ENCODE measurements at regions not wholly inside any gene's neighbourhood (a gene's known extent, or its start where the extent isn't known, plus 50 kb on each side); places are given as distances from the start of the nearest gene placed in this dataset.
"Not testable (repeated sequence)": the region's sequence is repeated elsewhere in the genome, so short reads cannot be mapped to it uniquely, and the experiment has no call there.

DNA sequence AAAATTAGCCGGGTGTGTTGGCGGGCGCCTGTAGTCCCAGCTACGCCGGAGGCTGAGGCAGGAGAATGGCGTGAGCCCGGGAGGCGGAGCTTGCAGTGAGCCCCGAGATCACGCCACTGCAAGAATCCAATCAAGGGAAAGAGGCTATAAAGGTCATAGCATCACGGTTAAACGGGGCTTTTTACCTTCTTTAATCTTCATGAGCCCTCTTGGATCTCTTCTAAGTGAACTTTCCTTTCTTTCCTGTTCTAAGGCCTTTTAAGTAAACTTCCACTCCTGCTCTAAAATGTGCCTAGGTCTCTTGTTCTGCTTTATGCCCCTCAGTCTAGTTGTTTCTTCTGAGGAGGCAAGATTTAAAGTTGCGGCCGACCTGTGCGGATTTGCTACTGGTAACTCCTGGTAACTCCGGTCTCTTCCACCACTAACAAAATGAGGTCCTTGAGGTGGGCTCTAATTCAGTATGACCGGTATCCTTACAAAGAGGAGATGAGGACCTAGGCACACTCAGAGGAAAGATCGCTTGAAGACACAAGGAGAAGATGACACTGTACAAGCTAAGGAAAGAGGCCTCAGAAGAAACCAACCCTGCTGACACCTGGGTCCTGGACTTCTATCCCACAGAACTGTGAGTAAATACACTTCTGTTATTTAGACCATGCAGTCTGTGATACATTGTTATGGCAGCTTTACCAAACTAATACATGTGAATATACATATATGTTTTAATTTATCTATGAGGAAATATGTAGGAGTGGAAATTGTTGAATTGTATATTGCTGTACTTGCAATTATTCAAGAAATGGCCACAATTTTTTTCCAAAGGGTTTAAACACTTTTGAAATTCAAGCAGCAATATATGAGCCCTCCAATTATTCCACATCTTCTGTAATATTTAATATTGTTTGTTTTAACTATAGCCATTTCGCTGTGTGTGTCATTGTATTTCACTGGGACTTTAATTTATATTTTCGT is 331.5 kb upstream of the CNTNAP2 start:
- no peak for DNase-seq

DNA sequence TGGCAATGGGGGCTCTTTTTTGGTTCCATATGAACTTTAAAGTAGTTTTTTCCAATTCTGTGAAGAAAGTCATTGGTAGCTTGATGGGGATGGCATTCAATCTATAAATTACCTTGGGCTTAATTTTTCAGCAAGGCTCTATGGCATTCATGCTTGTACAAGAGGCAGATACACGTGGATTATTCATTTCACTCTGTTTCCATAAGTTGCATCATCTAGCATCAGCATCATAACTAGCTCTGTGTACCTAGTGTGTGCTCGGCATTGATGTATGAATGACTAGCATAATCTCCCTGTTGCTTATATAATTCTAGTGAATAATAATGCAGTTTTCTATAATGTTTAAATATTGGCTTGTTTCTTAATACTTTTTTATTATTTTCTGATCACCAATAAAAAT is 335.2 kb upstream of the CNTNAP2 start:
- DNase-seq = not testable (repeated sequence)

GRCh38 chr7:145779140-145779539 is 337.5 kb upstream of the CNTNAP2 start:
- no peak for DNase-seq

DNA sequence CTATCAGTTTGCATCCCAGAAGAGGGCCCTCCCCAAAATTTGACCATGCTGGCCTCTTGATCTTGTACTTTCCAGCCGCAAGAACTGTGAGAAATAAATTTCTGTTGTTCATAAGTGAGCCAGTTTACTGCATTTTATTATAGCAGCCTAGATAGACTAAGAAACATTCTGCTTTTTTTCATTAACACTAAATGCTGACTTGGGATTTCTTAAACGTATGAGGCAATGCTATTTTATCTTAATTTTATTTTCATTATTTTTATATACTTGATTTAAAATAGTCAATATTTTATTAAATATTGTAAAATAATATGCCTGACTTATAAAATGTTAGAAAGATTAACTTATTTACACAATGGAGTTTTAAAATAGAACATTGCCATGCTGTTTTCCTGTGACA is 341.8 kb upstream of the CNTNAP2 start:
- no peak for DNase-seq

DNA sequence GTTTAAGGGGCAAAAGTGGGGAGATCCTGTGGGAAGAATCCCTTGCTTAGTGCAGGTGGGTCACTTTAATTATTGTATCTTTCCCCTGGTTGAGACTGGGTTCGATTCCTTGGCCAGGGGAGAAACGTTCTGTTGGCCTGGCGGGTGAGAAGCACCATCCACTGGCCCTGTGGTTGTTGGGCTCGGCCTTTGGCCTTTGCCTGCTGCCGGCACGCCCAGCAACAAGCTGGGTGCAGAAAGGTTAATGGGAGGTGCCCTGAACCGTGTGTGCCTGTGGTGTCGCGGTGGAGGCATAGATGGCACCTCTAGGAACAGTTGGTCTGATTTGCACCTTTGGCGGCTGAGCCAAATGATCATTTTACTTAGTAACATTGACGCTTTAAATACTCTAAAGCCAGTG is 363.6 kb upstream of the CNTNAP2 start:
- DNase-seq = no peak

DNA sequence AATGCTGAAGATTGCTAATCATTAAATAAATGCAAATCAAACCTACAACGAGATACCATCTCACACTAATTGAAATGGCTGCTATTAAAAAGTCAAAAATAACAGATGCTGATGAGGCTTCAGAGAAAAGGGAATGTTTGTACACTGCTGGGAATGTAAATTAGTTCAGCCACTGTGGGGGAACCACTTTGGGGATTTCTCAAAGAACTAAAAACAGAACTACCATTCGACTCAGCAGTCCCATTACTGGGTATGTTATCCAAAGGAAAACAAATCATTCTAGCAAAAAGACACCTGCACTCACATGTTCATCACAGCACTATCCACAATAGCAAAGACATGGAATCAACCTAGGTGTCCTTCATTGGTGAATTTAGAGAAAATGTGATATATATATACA is 379.0 kb upstream of the CNTNAP2 start:
- no peak for DNase-seq

- no peak for DNase-seq
These were observed 381.5 kb upstream of the CNTNAP2 start for GRCh38 chr7:145735061-145735460.

DNA sequence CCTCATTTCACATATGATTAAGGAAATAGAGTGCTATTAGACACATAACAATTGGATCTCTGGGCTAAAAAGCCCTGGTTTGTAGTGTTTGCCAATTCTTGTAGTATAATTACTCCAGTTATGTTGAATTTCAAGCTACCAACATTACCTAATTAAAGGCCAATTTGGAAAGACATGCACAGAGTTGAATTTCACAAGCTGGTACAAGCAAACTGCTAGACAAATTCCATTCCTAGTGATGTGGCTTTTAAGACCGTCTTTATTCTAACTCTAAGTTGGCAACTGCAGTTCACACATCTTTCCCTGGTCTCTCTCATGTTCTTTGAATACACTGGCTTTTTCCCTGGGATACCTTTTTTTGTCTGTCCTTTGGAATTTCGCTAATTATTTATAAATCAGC is 384.1 kb upstream of the CNTNAP2 start:
- DNase-seq = no peak

GRCh38 chr7:145729691-145730090 is 386.9 kb upstream of the CNTNAP2 start:
- no peak for DNase-seq

DNA sequence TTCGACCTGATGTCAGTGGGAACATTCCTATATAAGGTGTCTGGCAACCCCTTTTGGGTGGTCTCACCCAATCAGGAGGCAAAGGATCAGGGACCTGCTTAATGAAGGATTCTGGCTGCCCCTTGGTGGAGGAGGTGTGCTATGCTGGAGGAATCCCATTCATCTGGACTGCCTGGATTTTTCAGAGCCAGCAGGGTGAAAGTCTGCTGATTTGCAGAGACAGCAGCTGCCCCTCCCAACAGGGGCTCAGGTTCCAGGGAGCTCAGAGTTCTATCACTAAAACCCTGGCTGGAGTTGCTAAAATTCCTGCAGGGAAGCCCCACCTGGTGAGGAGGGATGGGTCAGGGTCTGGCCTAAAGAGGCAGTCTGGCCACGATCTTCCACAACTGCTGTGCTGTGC is 398.5 kb upstream of the CNTNAP2 start:
- DNase-seq = no peak

GRCh38 chr7:145700488-145700887 is 416.1 kb upstream of the CNTNAP2 start:
- no peak for DNase-seq

DNA sequence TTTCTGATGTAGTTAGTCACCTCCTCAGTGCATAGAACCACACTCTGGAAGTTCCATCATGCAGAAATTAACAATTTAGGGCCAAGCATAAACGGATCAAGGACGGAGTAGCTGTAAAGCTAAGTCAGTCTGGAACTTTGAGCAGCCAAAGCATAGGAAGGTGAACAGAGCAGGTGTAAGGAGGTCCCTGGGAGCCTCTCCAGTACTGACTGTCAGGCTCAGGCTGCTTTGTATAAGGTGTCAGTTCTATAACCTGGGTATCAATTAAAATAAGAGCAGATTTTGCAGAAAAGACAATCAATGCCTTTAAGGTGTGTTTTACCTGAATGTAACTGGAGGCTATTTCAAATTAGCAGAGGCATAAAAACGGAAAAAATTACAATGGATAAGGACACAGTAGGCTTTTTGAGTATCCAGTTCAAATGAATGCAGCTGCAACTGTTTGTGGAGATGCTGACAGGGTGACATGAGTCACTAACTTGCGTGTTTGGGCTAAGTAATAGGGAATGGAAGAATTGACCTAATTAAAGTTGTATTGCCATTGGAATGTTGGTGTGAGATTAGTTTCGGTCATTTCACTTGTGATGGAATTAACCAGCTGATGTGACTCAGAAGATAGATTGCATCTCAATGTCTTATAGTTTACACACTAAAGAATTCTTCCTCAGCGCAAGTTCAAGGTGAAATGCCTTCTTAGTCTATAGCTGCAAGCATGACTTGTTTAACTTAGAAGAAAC is 417.9 kb upstream of the CNTNAP2 start:
- DNase-seq = no peak

DNA sequence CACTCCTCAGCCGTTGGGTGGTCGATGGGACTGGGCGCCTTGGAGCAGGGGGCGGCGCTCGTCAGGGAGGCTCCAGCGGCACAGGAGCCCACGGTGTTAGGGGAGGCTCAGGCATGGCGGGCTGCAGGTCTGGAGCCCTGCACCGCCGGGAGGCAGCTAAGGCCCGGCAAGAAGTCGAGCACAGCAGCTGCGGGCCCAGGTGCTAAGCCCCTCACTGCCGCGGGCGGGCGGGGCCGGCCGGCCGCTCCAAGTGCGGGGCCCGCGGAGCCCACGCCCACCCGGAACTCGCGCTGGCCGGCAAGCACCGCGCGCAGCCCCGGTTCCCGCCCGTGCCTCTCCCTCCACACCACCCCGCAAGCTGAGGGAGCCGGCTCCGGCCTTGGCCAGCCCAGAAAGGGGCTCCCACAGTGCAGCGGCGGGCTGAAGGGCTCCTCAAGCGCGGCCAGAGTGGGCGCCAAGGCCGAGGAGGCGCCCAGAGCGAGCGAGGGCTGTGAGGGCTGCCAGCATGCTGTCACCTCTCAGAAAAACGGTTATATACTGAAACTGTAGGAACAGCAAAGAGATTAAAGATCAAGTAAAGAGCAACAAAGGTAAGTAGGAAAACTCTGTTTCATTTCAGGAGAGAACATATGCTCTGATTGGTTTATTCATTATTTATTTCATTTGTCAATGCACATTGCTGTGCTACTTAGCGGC is 419.0 kb upstream of the CNTNAP2 start:
- DNase-seq = not testable (repeated sequence)

GRCh38 chr7:145696071-145696470 is 420.5 kb upstream of the CNTNAP2 start:
- DNase-seq = no peak

DNA sequence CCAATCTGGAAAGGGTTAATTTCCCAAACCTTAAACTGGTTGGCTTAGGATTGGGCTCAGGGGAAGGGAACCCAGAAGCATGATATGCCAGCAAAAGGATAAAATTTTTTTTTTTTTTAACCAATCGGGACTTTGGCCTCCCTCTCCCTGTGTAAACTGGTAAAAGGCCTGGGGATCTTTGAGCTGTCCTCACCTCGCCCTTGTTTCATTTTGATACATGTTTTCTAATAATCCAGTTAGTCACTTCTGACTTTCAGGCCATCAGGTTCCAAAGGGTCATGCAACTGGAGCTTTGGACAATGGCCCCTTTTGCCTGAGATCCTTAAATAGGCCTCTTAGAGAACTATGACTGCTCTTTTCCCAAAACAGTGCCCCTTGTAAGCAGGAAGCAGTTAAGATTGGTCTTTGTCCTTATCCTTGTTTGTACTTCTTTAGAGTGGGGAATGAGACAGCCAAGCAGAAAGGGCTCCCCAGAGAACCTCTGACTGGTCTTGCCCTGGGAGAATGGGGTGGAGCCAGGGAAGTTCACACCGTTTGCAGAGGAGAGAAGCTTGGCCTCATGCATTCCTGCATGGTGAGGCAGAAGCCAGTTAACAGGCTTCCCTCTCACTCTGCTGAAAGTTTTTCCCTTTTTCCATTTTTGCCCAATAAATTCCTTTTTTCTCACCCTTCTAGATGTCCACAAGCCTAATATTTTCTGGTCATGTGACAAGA is 424.2 kb upstream of the CNTNAP2 start:
- no peak for DNase-seq

- DNase-seq = no peak
These were observed 425.2 kb upstream of the CNTNAP2 start for GRCh38 chr7:145691377-145691914.

DNA sequence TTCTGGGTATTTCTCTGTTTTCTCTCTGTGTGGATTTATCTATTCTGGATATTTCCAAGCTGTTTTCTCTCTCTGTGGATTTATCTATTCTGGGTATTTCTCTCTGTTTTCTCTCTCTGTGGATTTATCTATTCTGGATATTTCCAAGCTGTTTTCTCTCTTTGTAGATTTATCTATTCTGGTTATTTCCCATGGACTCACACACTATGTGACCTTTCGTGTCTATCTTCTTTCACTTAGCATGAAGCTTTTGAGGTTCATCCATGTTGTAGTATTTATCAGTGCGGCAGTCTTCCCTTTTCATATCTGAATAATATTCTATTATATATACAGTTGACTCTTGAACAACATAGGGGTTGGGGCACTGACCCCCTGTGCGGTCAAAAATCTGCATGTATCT is 435.0 kb upstream of the CNTNAP2 start:
- no peak for DNase-seq

- no peak for DNase-seq
These were observed 435.4 kb upstream of the CNTNAP2 start for GRCh38 chr7:145681159-145681558.

DNA sequence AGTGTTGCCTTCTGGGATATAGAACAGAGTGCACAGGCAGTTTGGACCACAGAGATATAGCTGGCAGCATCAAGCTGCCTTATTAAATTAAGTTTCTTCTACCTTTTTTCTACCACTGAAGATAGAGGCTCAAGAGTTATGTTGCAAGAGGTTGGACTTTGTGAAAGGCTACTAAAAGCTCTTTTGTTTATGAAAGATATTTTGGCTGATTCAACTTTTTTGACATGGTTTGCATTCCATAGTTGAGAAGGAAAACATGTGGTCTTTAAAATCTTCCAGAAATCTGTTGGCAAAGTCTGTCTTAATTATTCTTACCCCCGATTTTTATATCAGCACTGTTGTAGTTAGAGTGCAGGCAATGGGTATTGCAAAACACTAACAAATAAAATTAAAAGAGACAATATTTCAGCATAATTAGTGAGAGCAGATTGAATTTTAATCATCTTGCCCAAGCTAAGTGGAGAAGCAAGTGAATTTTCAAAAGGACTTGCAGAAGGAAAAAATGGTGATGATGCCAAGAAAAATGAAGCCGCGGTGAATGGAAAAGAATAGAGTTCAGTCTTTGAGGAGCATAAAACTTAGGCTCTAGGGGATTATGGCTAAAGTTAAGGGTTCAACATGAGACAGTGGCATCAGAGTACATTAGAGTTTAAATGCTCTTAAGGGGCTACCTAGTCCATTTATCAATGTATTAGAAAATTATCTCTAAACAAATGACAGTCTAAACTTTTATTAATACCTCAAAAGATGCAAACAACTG is 450.9 kb upstream of the CNTNAP2 start:
- DNase-seq = no peak

GRCh38 chr7:145655666-145656065 is 460.9 kb upstream of the CNTNAP2 start:
- no peak for DNase-seq

DNA sequence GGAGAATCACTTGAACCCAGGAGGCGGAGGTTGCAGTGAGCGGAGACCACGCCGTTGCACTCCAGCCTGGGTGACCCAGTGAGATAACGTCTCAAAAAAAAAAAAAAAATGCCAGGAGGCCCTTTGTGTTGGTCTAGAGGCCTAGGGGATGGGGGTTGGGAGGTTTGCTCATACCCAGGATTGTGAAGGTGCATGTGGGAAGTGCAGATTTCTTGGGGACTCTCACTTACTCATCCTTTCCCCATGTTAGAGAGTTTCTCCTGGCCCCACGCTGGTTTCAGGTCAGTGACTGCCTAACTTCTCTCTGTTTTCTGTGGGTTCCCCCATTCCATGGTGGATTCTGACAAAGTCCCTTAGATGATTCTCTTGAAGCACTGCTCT is 471.5 kb upstream of the CNTNAP2 start:
- no peak for DNase-seq
